Psoas muscle (tissue), 7 donors: ENCODE measurements at regions not wholly inside any gene's neighbourhood (a gene's known extent, or its start where the extent isn't known, plus 50 kb on each side); places are given as distances from the start of the nearest gene placed in this dataset.

Experiments
- ATAC-seq, 4 donors: fragments of 200-7000 bp; cut with Tn5 transposase; one replicate each; pipeline ENCODE4 v1.9.1; 2020; ENCODE audit warnings: moderate library complexity in 3 of 4, mild to moderate bottlenecking in 2 of 4
- DNase-seq, 2 donors: peaks; one replicate each; pipeline ENCODE4 v3.0.0-alpha.2; 2020
- H3K27ac ChIP-seq: fragments of 200-600 bp; one replicate; pipeline ENCODE4 v1.8.0; 2022
- H3K27me3 ChIP-seq, 3 donors: fragments of 200-600 bp in 1 of 3; one replicate each; pipeline versions ENCODE4 v1.6.1 to v1.8.0; 2013 to 2022; ENCODE audit warnings: low read length in 2 of 3, mild to moderate bottlenecking in 2 of 3, moderate library complexity in 1 of 3; ENCODE audit not compliant: insufficient read depth in 3 of 3
- H3K36me3 ChIP-seq, 2 donors: fragments of 200-600 bp in 1 of 2; one replicate each; pipeline versions ENCODE4 v1.6.1 to v1.8.0; 2013 to 2022; ENCODE audit warnings: low read depth in 1 of 2, mild to moderate bottlenecking in 1 of 2, moderate library complexity in 1 of 2; ENCODE audit not compliant: insufficient read depth in 1 of 2
- H3K4me1 ChIP-seq: fragments of 200-600 bp; one replicate; pipeline ENCODE4 v1.8.0; 2022
- H3K4me3 ChIP-seq: fragments of 200-600 bp; one replicate; pipeline ENCODE4 v1.8.0; 2022; ENCODE audit warnings: mild to moderate bottlenecking
- H3K9me3 ChIP-seq: fragments of 200-600 bp; one replicate; pipeline ENCODE4 v1.8.0; 2022
- WGBS, 3 donors: extraction: QIAGEN DNeasy Blood & Tissue Kit; methylation state at CpG; one replicate each; pipeline versions ENCODE4 v1.1.6 to v1.1.7; 2013; 5-methylcytosine and 5-hydroxymethylcytosine counted together
- intact Hi-C, 2 donors: fragments of 100-400 bp; cut with DNase I; formaldehyde crosslinking; loops; one replicate each; pipeline versions ENCODE4 v1.11.0 to v1.14.2; 2022
- TF ChIP-seq, protein P1 (sequence below): fragments of 200-600 bp; IDR thresholded peaks from one replicate; pipeline ENCODE4 v1.8.0; 2022; ENCODE audit warnings: antibody characterized with exemption
- donor health status: healthy with polysubstance abuse.
- donor health status: DM: no; HTN: no; CAD: no; lungs with moderate emphysema.
- donor health status: Bipolar disorder and iron deficiency.
- donor health status: healthy.
- donor health status: DM: yes; HTN: yes; CAD: no.
- donor health status: DM: no; HTN: no; CAD: no.
- donor health status: DM: yes; HTN: yes; CAD: no.

DNA sequence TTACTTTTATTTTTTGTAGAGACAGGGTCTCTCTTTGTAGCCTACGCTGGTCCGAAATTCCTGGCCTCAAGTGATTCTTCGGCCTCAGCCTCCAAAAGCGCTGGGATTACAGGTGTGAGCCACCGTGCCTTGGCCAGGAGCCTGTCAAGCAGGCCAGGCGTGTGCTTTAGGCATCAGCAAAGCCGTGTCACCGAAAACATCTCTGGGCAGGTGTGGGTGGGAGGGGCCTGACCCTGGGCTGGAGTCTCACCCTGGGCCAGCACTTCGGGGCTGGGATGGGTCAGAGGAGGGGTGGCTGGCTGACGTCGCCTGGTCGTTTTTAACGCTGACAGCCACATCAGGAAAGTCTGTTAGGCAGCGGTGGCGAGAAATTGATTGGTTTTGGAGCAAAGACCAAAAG is 80.9 kb downstream of the UNCX start:
- ATAC-seq (no peak), DNase-seq (peak in 1 of 2 donors; percentile 23)
- TF ChIP-seq, protein P1, sequence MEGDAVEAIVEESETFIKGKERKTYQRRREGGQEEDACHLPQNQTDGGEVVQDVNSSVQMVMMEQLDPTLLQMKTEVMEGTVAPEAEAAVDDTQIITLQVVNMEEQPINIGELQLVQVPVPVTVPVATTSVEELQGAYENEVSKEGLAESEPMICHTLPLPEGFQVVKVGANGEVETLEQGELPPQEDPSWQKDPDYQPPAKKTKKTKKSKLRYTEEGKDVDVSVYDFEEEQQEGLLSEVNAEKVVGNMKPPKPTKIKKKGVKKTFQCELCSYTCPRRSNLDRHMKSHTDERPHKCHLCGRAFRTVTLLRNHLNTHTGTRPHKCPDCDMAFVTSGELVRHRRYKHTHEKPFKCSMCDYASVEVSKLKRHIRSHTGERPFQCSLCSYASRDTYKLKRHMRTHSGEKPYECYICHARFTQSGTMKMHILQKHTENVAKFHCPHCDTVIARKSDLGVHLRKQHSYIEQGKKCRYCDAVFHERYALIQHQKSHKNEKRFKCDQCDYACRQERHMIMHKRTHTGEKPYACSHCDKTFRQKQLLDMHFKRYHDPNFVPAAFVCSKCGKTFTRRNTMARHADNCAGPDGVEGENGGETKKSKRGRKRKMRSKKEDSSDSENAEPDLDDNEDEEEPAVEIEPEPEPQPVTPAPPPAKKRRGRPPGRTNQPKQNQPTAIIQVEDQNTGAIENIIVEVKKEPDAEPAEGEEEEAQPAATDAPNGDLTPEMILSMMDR, result no peak
- Histone ChIP-seq H3K4me3 (no peak overlapping the region), H3K36me3 (no peaks in the 10 kb centered on the region), H3K27ac (no peak overlapping the region), H3K27me3 (peaks cover 0 to 43% (median 10%) of the 10 kb centered on the region in 3 donors), H3K9me3 (no peaks in the 10 kb centered on the region), H3K4me1 (no peaks in the 10 kb centered on the region)
- intact Hi-C loops, result no loop called here
- 41 to 52% (median 47%) methylated on average over 15 of the region's 15 CpGs for WGBS, 3 donors

DNA sequence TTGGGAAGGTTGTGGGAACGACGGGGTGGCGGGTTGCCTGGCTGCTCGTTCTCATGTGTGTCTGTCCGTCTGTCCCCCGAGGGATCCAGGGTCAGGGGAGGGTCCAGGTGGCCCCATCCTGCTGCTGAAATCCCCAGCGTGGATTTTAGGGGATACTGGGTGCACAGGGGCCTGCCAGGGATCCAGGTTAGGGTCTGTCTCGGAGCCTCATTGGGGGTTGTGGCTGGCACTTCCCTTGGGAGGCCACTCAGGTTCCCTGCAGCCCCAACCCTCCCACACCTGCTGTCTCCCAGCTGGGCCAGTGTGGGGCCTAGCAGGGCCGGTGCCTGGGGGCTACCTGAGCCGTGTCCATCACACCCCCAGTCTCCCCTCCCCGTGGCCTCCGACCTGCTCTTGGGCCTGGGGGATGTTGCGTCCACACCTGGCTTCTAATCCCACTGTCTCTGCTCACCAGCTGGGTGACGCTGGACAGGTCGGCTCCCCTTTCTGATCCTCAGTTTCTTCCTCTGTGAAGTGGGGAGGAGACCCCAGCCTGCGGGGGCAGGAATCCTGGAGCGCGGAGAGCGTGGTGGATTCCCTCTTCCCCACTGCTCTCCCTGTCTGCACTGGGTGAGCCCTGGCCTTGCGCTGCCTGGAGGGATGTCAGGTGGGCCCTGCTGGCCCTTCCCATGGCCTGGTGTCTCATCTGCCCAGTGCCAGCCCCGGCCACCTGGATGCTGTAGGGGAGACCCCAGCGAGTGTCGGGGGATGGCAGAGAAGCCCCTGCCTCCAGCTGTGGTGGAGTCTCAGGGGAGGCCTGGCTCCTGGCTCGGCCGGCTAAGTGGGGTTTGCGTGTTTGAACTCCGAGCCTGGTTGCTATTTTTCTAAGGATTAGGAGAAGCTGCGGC is 81.6 kb downstream of the UNCX start:
- H3K4me3 ChIP-seq, result no peak overlapping the region
- peak in 1 of 2 donors; percentile 45 for DNase-seq
- H3K27me3 ChIP-seq, result peaks cover 0 to 41% (median 10%) of the 10 kb centered on the region in 3 donors
- H3K27ac ChIP-seq, result no peak overlapping the region
- no peaks in the 10 kb centered on the region for H3K36me3 ChIP-seq
- WGBS, 3 donors, result 67 to 70% (median 69%) methylated on average over 25 to 28 of the region's 28 CpGs
- no peaks in the 10 kb centered on the region for H3K9me3 ChIP-seq
- TF ChIP-seq, protein P1, result no peak
- intact Hi-C loops, result no loop called here
- no peak for ATAC-seq
- H3K4me1 ChIP-seq, result no peaks in the 10 kb centered on the region

DNA sequence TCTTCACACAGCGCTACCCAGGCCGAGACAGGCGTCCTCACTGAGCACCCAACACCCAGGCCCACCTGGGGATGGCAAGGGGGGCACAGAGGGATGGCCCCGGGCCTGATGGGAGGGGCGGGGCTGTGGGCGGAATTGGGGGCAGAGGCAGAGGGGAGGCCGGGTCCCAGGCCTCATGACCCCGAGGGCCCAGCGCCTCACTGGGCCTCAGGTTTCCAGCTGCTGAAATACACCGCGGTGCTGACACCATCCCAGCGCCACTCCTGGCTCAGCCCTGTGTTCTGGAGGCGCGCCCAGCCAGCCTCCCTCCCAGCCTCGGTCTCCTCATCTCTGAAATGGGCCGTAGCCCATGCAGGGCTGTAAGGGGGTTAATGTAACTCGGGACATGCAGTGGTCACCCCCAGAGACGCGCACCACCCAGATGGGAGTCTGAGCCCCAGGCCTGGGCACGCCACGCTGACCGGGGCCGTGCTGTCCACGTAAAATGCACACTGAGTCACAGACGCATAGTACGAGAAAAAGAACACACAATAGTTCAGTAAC is 82.3 kb downstream of the UNCX start:
- Histone ChIP-seq H3K4me1 (no peaks in the 10 kb centered on the region), H3K36me3 (no peaks in the 10 kb centered on the region), H3K27ac (no peak overlapping the region), H3K4me3 (no peak overlapping the region), H3K9me3 (no peaks in the 10 kb centered on the region), H3K27me3 (peaks cover 0 to 41% (median 10%) of the 10 kb centered on the region in 3 donors)
- TF ChIP-seq, protein P1, result no peak
- DNase-seq (no peak), ATAC-seq (no peak)
- WGBS, 3 donors, result 81 to 87% (median 82%) methylated on average over 19 to 26 of the region's 26 CpGs
- intact Hi-C loops, result no loop called here

DNA sequence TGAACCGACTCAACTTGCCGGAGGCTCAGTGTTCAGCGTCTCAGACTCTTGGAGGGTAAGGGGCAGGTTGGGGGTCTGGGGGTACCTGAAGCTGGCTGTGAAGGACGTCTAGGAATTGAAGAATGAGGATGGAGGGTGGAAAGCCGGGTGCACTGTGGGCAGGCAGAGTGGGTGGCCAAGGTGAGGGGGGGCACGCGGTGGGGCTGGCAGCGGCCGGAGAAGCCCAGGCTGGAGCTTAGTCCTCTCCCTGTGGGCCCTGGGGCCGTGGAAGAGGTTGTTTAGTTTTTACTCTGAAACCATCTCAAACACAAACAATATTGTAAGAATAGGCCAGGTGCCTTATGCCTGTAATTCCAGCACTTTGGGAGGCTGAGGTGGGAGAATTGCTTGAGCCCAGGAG is 83.4 kb downstream of the UNCX start:
- Histone ChIP-seq H3K9me3 (no peaks in the 10 kb centered on the region), H3K4me3 (no peak overlapping the region), H3K4me1 (no peaks in the 10 kb centered on the region), H3K27me3 (peaks cover 0 to 41% (median 11%) of the 10 kb centered on the region in 3 donors), H3K27ac (no peak overlapping the region), H3K36me3 (no peaks in the 10 kb centered on the region)
- ATAC-seq, result no peak
- 65 to 73% (median 68%) methylated on average over 10 of the region's 10 CpGs for WGBS, 3 donors
- TF ChIP-seq, protein P1, result no peak
- DNase-seq, result no peak
- intact Hi-C loops, result no loop called here
